ENCODE measurements at regions not wholly inside any gene's neighbourhood (a gene's known extent, or its start where the extent isn't known, plus 50 kb on each side); places are given as distances from the start of the nearest gene placed in this dataset.

GRCh38 chr3:56962922-56963321 is 97.5 kb upstream of the SPATA12 start:
- DNase-seq (ENCODE audit: low read depth, low spot score) (no peak), ATAC-seq (no peak)
- ChIA-PET CTCF (no interaction called here), POLR2A (no interaction called here)
- TF ChIP-seq TCF7L2 (IDR thresholded peaks at IDR 0.05; ENCODE audit: low read depth, low read length) (no peak), REST (IDR thresholded peaks at IDR 0.05; ENCODE audit: insufficient read depth in 1 of 2, low read depth in 2 of 2, low read length in 1 of 2) (no peak), SIN3A (IDR thresholded peaks at IDR 0.05; ENCODE audit: borderline replicate concordance, insufficient read depth, low read depth, low read length) (no peak), CTCF (IDR thresholded peaks at IDR 0.05) (no peak), POLR2AphosphoS5 (IDR thresholded peaks at IDR 0.05; ENCODE audit: low read depth, low read length) (no peak)
- Histone ChIP-seq H3K4me1 (ENCODE audit: control insufficient read depth, insufficient read depth, low read length) (no peaks in the 10 kb centered on the region), H3K9me3 (ENCODE audit: control insufficient read depth, insufficient read depth, low read depth, low read length) (no peaks in the 10 kb centered on the region), H3K4me3 (ENCODE audit: low read depth in 2 of 2, low read length in 2 of 2) (no peak overlapping the region), H3K27ac (ENCODE audit: low read length) (no peak overlapping the region), H3K27me3 (ENCODE audit: control insufficient read depth, insufficient read depth, low read length) (no peaks in the 10 kb centered on the region), H3K36me3 (ENCODE audit: control insufficient read depth, insufficient read depth, low read length) (no peaks in the 10 kb centered on the region)
- BruUV-seq (replicated peaks), result no TSS peak
- in situ Hi-C loops (cut with HindIII; ENCODE audit: low pct_unique_long_range_greater_than_20kb, low sequenced_read_pairs), result no loop called here
- intact Hi-C loops (cut with micrococcal nuclease; ENCODE audit: unreplicated experiment), result no loop called here

- BruUV-seq (replicated peaks), result no TSS peak
- H3K4me3 ChIP-seq (ENCODE audit: low read depth in 2 of 2, low read length in 2 of 2), result no peak overlapping the region
- in situ Hi-C loops (cut with HindIII; ENCODE audit: low pct_unique_long_range_greater_than_20kb, low sequenced_read_pairs), result no loop called here
- no peaks in the 10 kb centered on the region for H3K9me3 ChIP-seq (ENCODE audit: control insufficient read depth, insufficient read depth, low read depth, low read length)
- no peaks in the 10 kb centered on the region for H3K27me3 ChIP-seq (ENCODE audit: control insufficient read depth, insufficient read depth, low read length)
- intact Hi-C loops (cut with micrococcal nuclease; ENCODE audit: unreplicated experiment), result no loop called here
- DNase-seq (ENCODE audit: low read depth, low spot score), result no peak
- no peaks in the 10 kb centered on the region for H3K4me1 ChIP-seq (ENCODE audit: control insufficient read depth, insufficient read depth, low read length)
- ChIA-PET POLR2A (no interaction called here), CTCF (no interaction called here)
- H3K36me3 ChIP-seq (ENCODE audit: control insufficient read depth, insufficient read depth, low read length), result no peaks in the 10 kb centered on the region
- TF ChIP-seq SIN3A (IDR thresholded peaks at IDR 0.05; ENCODE audit: borderline replicate concordance, insufficient read depth, low read depth, low read length) (no peak), POLR2AphosphoS5 (IDR thresholded peaks at IDR 0.05; ENCODE audit: low read depth, low read length) (no peak), REST (IDR thresholded peaks at IDR 0.05; ENCODE audit: insufficient read depth in 1 of 2, low read depth in 2 of 2, low read length in 1 of 2) (no peak), CTCF (IDR thresholded peaks at IDR 0.05) (no peak), TCF7L2 (IDR thresholded peaks at IDR 0.05; ENCODE audit: low read depth, low read length) (no peak)
- H3K27ac ChIP-seq (ENCODE audit: low read length), result no peak overlapping the region
- no peak for ATAC-seq
Measured at GRCh38 chr3:56962206-56962605, 98.3 kb upstream of the SPATA12 start.
